Testis (tissue), 2 donors: ENCODE measurements at regions not wholly inside any gene's neighbourhood (a gene's known extent, or its start where the extent isn't known, plus 50 kb on each side); places are given as distances from the start of the nearest gene placed in this dataset.

ENCODE experiments used
- CTCF ChIP-seq, 3 experiments: fragments of 450-650 bp in 2 of 3; fragments of 200-600 bp in 1 of 3; sonication (generic) in 1 of 3; IDR thresholded peaks; one replicate each; pipeline ENCODE4 v1.5.1; 2016 to 2019; ENCODE audit warnings: antibody characterized with exemption in 3 of 3, mild to moderate bottlenecking in 2 of 3, moderate library complexity in 1 of 3
- POLR2A ChIP-seq: fragments of 450-650 bp; IDR thresholded peaks from one replicate; pipeline ENCODE4 v1.6.1; 2017; ENCODE audit warnings: antibody characterized with exemption, mild to moderate bottlenecking, moderate library complexity

GRCh38 chr12:63302941-63303536 is 152.0 kb upstream of the AVPR1A start:
- no peak for TF ChIP-seq POLR2A
- TF ChIP-seq CTCF (IDR thresholded peaks at IDR 0.05): no peak
